AG04449 (cell line): ENCODE measurements at regions not wholly inside any gene's neighbourhood (a gene's known extent, or its start where the extent isn't known, plus 50 kb on each side); places are given as distances from the start of the nearest gene placed in this dataset.

Experiments used
- CTCF ChIA-PET: fragments of 350-600 bp; formaldehyde crosslinking; extraction: SDS; loops from one replicate; lab custom pipeline; 2021; ENCODE audit warnings: antibody characterized with exemption; lab: Yijun Ruan, JAX
- POLR2A ChIA-PET: fragments of 400-600, 350-600 bp; formaldehyde crosslinking; extraction: SDS; loops from one replicate; lab custom pipeline; 2020; ENCODE audit warnings: antibody characterized with exemption, inconsistent platforms; lab: Yijun Ruan, JAX
- DNase-seq: peaks from one replicate; pipeline ENCODE4 v3.0.0-alpha.2; 2010; ENCODE audit warnings: low read depth, low spot score
- H3K4me3 ChIP-seq: 2 replicates; pipeline ENCODE4 v1.5.1; 2011; ENCODE audit warnings: low read depth, mild to moderate bottlenecking, control low read depth, low read length
- TF ChIP-seq, protein P1 (sequence below): IDR thresholded peaks from one replicate; pipeline ENCODE4 v1.5.1; 2011; ENCODE audit warnings: mild to moderate bottlenecking, moderate library complexity, low read length, control low read depth, inconsistent platforms; ENCODE audit not compliant: insufficient read depth; ENCODE audit errors: missing control alignments

DNA sequence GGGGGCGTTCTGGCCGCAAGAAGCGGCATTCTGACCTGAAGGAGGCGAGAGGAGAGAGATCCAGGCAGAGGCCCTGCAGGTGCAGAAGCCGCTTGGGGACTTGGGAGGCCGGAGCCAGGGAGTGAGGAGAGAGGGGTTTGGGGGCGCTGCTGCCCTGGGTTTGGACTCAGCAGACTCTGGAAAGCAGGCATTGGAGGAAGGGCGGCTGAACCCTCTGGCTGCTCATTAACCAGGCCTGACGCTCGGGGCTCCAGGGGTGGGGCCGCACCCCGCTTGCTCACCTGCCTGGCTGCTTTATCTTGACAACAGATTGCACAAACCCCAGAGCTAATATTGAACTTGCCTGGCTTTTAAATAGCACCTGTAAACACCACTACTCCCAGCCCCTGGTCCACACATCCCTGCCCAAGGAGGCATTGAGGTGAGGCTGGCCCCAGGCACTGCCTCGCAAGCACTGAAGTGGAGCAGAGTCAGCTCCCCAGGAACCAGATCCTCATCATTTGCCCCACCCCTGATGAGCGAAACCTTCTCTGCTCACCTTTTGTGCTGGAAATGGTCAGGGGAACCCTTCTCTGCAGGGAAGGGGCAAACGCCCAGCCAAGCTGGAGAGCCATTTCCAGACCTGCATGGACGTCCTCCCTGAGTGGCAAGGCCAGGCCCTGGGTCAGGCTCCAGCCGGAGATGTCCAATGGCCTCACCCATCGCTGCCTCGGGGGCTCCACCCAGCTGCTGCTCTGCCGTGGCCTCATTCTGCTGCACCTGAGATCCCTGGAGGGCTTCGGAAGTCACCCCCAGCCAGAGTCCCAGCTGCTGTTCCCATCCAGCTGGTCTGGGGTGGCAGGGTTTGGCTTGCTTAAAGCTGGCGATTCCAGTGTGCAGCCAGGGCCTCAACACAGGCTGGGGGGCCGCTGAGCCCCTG lies 190.2 kb upstream of the GSE1 start:
- POLR2A ChIA-PET = no interaction called here
- no peak for DNase-seq
- no peak overlapping the region for H3K4me3 ChIP-seq
- TF ChIP-seq, protein P1, sequence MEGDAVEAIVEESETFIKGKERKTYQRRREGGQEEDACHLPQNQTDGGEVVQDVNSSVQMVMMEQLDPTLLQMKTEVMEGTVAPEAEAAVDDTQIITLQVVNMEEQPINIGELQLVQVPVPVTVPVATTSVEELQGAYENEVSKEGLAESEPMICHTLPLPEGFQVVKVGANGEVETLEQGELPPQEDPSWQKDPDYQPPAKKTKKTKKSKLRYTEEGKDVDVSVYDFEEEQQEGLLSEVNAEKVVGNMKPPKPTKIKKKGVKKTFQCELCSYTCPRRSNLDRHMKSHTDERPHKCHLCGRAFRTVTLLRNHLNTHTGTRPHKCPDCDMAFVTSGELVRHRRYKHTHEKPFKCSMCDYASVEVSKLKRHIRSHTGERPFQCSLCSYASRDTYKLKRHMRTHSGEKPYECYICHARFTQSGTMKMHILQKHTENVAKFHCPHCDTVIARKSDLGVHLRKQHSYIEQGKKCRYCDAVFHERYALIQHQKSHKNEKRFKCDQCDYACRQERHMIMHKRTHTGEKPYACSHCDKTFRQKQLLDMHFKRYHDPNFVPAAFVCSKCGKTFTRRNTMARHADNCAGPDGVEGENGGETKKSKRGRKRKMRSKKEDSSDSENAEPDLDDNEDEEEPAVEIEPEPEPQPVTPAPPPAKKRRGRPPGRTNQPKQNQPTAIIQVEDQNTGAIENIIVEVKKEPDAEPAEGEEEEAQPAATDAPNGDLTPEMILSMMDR = no peak
- CTCF ChIA-PET = interaction anchor here (0.9 to 7.5 kb wide), 15 partner anchors 8 to 293 kb away, joined by 3 to 59 read pairs (median 7); no protein-coding TSS in a partner anchor

DNA sequence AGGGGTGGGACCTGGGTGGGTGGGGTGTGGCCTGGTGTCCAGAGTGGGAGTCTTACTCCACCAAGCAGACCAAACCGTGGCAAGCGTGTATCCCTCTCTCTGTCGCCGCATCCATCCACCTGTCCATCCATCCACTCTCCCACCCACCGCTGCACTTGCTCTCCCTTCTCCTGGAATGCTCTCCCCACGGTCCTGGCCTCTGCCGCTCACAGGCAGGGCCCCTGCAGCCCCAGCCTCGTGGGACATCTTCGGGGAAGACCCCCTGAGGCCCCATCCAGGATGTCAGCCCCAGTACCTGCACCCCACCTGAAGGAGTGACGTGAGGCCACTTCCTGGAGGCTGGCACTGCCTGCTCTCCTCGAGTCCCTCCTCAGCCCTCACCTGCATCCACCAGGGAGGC lies 189.5 kb upstream of the GSE1 start:
- no peak for DNase-seq
- POLR2A ChIA-PET = no interaction called here
- CTCF ChIA-PET = interaction anchor here (0.9 to 7.5 kb wide), 4 partner anchors 26 to 193 kb away, joined by 3 to 59 read pairs (median 30); no protein-coding TSS in a partner anchor
- no peak overlapping the region for H3K4me3 ChIP-seq
- TF ChIP-seq, protein P1 = no peak

DNA sequence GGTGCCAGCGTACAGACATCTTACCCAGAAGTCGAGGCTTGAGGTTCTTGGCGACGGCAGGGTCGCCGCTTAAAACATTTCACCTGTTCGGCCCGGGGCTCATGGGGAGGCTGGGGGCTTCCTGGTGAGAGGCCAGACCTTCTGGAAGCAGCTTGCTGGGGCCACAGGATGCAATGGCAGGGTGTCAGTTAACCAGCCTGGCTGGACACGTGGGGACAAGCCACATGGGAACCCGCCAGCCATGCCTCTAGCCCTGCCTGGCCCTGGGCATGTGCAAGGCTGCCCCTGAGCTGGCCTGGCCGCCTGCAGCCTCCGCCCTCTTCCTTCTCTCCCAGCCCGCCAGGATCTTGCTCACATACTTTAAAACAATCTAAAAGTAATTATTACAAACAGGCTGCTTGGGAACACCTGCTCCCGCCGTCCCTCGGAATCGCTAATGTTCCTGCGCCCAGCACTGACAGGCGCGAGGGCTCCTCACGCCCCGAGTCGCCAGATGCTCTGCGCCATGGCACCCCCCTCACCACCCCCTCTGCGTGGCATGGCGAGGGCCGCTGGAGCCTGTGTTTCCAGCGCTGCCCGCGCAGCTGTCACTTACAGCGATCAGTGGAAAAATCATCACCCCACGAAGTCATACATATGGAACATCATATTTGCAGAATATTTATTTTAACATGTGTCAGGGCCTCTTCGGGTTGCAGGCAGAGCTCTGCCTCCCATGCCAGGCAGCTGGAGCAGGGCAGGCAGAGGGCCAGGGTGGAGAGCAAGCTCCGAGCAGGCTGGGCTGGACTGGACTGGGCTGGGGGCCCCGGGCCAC lies 188.7 kb upstream of the GSE1 start:
- no peak for DNase-seq
- ChIA-PET CTCF (interaction anchor here (0.7 to 7.5 kb wide), 4 partner anchors 27 to 193 kb away, joined by 3 to 59 read pairs (median 29); no protein-coding TSS in a partner anchor), POLR2A (no interaction called here)
- TF ChIP-seq, protein P1 = no peak
- H3K4me3 ChIP-seq = no peak overlapping the region

DNA sequence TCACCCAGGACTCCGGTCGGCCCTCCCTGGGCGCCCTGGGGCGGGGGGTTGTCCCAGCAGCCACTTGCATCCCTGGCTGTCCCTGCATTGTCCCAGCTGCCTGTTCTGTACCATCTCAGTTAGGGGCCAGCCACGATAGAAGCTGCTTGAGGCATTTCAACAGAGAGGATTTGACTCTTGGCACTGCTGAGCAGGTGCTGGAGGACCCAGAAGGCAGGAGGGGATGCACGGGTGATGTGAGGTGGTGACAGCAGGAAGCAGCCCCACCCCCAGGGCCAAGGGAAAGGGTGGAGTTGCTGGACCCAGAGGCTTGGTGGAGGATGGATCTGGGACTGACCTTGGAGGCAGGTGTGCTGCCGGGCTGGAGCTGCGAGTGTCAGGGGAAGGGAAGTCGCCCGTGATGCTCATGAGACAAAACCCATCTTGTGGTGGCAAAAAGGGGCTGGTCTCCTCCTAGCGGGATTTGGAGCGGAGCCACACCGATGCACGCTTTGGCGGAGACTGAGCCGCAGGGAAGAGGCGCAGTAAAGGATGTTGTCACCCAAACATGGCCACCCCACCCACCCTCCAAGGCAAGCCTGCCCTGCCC lies 188.0 kb upstream of the GSE1 start:
- TF ChIP-seq, protein P1 = no peak
- no peak for DNase-seq
- H3K4me3 ChIP-seq = no peak overlapping the region
- CTCF ChIA-PET = interaction anchor here (0.7 to 7.5 kb wide), 3 partner anchors 184 to 192 kb away, joined by 3 to 59 read pairs (median 3); no protein-coding TSS in a partner anchor
- POLR2A ChIA-PET = no interaction called here

DNA sequence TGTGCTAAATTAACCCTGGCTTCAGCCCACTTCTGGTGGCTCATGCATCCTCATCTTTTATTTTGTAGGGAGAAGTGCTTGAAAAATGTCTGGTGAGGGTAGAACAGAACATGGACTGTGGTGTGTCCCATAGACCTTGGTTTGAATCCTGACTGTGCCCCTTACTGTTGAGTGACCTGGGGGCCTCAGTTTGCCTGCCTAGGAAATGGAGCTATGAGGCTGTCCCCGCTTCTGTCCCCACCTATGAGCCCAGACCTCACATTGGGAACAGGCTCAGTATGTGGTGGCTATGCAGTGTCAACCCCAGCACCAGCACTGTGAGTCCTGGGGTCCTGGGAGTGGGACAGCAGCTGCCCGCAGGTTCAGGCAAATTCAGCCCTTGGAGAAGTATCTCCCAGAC lies 186.3 kb upstream of the GSE1 start:
- no peak overlapping the region for H3K4me3 ChIP-seq
- no peak for DNase-seq
- ChIA-PET CTCF (interaction anchor here (0.8 to 3.4 kb wide), 6 partner anchors 10 to 312 kb away, joined by 3 to 15 read pairs (median 4); no protein-coding TSS in a partner anchor), POLR2A (no interaction called here)
- TF ChIP-seq, protein P1 = no peak
